Retinal pigment epithelial cell (primary cell): ENCODE measurements at regions not wholly inside any gene's neighbourhood (a gene's known extent, or its start where the extent isn't known, plus 50 kb on each side); places are given as distances from the start of the nearest gene placed in this dataset.

ENCODE experiments used
- DNase-seq: peaks from one replicate; pipeline ENCODE4 v3.0.0-alpha.2; 2010; ENCODE audit warnings: low read depth
- H3K4me3 ChIP-seq: 2 replicates; pipeline ENCODE4 v1.5.1; 2011; ENCODE audit warnings: mild to moderate bottlenecking, low read length, control low read depth, moderate library complexity
- TF ChIP-seq, protein P1 (sequence below): conservative IDR thresholded peaks from 2 replicates; pipeline ENCODE4 v1.5.1; 2011; ENCODE audit warnings: low read depth, low read length, control low read depth, inconsistent platforms

- DNase-seq = no peak
- TF ChIP-seq, protein P1, sequence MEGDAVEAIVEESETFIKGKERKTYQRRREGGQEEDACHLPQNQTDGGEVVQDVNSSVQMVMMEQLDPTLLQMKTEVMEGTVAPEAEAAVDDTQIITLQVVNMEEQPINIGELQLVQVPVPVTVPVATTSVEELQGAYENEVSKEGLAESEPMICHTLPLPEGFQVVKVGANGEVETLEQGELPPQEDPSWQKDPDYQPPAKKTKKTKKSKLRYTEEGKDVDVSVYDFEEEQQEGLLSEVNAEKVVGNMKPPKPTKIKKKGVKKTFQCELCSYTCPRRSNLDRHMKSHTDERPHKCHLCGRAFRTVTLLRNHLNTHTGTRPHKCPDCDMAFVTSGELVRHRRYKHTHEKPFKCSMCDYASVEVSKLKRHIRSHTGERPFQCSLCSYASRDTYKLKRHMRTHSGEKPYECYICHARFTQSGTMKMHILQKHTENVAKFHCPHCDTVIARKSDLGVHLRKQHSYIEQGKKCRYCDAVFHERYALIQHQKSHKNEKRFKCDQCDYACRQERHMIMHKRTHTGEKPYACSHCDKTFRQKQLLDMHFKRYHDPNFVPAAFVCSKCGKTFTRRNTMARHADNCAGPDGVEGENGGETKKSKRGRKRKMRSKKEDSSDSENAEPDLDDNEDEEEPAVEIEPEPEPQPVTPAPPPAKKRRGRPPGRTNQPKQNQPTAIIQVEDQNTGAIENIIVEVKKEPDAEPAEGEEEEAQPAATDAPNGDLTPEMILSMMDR = no peak
These were observed 87.3 kb upstream of the OTOS start for GRCh38 chr2:240227538-240228428.

DNA sequence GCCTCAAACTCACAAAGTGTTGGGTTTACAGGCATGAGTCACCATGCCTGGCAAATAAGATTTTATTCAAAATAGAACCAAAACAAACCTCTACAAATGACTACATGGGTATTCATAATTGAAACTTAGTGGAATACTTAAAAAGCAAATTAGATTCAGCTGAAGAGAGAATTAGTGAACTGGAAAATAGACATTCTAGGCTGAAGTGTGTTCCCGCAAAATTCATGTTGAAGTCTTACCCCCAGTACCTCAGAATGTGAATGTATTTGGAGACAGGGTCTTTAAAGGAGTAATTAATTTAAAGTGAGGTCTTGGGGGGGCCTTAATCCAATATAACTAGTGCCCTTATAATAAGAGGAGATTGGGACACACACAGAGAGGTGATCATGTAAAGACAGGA lies 88.5 kb upstream of the OTOS start:
- no peak overlapping the region for H3K4me3 ChIP-seq
- TF ChIP-seq, protein P1 = no peak
- DNase-seq = no peak

More at GRCh38 chr2:240227538-240228428, 87.3 kb upstream of the OTOS start:
- no peak overlapping the region for H3K4me3 ChIP-seq

DNA sequence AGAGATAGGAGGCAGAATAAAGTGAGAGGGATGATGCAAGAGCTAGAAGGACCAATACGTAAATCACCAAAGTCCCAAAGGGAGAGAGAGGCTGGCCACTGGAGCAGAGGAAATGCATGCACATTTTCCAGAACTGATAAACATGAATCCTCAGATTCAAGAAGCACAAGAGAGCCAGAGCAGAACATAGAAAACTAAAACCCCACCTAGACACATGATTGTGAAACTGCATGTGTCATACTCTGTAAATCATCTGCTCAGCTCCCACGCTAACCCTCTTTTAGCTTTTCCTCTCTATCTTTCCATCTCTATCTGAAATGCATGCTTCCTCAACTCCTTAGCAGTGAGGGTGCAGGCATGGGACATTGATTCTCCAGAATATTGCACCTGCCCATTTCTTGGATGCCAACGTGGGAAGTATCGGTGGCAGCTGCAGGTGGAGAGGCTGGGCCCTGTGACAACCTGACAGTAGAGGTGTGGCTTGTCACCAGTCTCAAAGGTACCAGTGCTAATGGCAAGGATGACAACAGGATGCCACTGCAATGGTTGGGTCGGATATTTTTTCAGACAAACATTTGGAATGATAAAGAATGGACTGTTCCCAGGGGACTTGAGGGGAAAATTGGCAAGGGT lies 89.3 kb upstream of the OTOS start:
- no peak overlapping the region for H3K4me3 ChIP-seq
- TF ChIP-seq, protein P1 = no peak
- DNase-seq = no peak

DNA sequence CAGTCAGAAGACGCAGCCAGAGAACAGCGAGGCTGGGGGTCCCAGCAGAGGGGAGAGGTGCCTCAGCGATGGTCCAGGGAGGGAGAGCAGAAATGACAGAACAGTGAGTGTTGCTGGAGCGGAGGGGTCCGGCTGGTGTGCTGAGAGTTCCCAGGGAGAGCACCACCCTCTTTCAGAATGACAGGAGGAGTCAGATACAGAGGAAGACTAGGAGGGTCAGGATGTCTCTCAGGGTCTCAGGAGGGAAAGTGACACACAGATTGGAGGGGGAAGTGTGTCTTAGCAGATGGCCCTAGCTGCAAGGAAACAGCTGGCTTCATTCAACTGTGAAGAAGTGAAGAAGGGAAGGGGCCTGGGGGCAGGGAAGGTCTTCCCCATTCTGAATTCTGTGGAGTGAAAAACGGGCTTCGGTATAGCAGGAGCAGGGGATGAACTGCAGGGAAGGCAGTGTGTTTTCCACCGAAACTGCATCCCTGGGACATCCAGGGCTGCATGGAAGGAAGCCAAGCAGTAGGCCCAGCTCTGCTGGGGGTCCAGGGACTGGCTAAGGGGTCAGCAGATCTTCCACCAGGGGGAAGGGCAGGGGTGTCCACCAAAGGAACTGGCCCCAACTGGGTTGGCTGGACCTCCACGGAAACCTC lies 90.0 kb upstream of the OTOS start:
- no peak for DNase-seq
- TF ChIP-seq, protein P1 = no peak
- H3K4me3 ChIP-seq = no peak overlapping the region

- DNase-seq = no peak
- TF ChIP-seq, protein P1 = no peak
- H3K4me3 ChIP-seq = no peak overlapping the region
These were observed 91.4 kb upstream of the OTOS start for GRCh38 chr2:240231838-240232244.

DNA sequence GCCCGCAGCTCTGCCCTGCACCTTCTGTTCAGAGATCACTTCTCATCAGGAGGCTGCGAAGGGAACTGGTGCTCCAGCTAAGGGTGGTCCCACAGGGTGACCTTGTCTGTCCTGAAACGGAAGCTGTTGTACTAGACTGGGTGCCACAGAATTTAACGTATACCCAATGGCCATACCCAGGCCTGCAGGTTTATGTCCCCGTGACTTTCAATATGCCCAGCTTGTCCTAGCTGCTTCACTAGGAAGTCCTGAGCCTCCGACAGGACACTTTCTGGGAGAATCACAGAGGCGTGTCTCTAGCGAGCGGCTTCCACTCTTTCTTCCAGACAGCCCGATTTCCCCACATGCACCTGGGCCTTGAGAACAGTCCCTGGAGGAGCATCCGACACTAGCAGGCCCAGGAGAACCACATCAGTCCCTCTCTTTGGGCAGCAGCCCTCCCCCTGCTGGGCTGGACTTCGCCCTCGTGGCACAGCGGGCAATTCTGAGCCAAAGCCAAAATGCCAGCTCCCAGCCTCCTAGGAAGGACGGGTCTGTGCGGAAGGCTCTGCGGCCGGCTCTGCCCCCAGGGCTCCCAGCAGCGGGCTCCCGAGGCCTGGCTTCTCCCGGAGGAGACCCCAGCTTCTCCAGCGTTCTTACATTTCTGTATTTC lies 91.9 kb upstream of the OTOS start:
- no peak overlapping the region for H3K4me3 ChIP-seq
- TF ChIP-seq, protein P1 = no peak
- no peak for DNase-seq
